ENCODE measurements at regions not wholly inside any gene's neighbourhood (a gene's known extent, or its start where the extent isn't known, plus 50 kb on each side); places are given as distances from the start of the nearest gene placed in this dataset.

GRCh38 chr10:120995768-120996167 lies 144.6 kb downstream of the WDR11 start:
- no peak overlapping the region for H3K4me3 ChIP-seq (ENCODE audit: low read depth, low read length)
- no peak for TF ChIP-seq CTCF (IDR thresholded peaks at IDR 0.05; ENCODE audit: borderline replicate concordance, insufficient read depth, low read depth, low read length)

- no peak for TF ChIP-seq CTCF (IDR thresholded peaks at IDR 0.05; ENCODE audit: borderline replicate concordance, insufficient read depth, low read depth, low read length)
- no peak overlapping the region for H3K4me3 ChIP-seq (ENCODE audit: low read depth, low read length)
These were observed 145.4 kb downstream of the WDR11 start for GRCh38 chr10:120996456-120997034.

GRCh38 chr10:120997313-120997712 lies 146.2 kb downstream of the WDR11 start:
- H3K4me3 ChIP-seq (ENCODE audit: low read depth, low read length): no peak overlapping the region
- no peak for TF ChIP-seq CTCF (IDR thresholded peaks at IDR 0.05; ENCODE audit: borderline replicate concordance, insufficient read depth, low read depth, low read length)

GRCh38 chr10:120997756-120998155 lies 146.6 kb downstream of the WDR11 start:
- no peak overlapping the region for H3K4me3 ChIP-seq (ENCODE audit: low read depth, low read length)
- no peak for TF ChIP-seq CTCF (IDR thresholded peaks at IDR 0.05; ENCODE audit: borderline replicate concordance, insufficient read depth, low read depth, low read length)

- TF ChIP-seq CTCF (IDR thresholded peaks at IDR 0.05; ENCODE audit: borderline replicate concordance, insufficient read depth, low read depth, low read length): no peak
These were observed 147.1 kb downstream of the WDR11 start for GRCh38 chr10:120998251-120998650.

GRCh38 chr10:120998782-120999285 lies 147.7 kb downstream of the WDR11 start:
- no peak for TF ChIP-seq CTCF (IDR thresholded peaks at IDR 0.05; ENCODE audit: borderline replicate concordance, insufficient read depth, low read depth, low read length)
- no peak overlapping the region for H3K4me3 ChIP-seq (ENCODE audit: low read depth, low read length)

More at GRCh38 chr10:120998251-120998650, 147.1 kb downstream of the WDR11 start:
- H3K4me3 ChIP-seq (ENCODE audit: low read depth, low read length): no peak overlapping the region

GRCh38 chr10:120999868-121000267 lies 148.7 kb downstream of the WDR11 start:
- no peak overlapping the region for H3K4me3 ChIP-seq (ENCODE audit: low read depth, low read length)
- no peak for TF ChIP-seq CTCF (IDR thresholded peaks at IDR 0.05; ENCODE audit: borderline replicate concordance, insufficient read depth, low read depth, low read length)
